ENCODE measurements at regions not wholly inside any gene's neighbourhood (a gene's known extent, or its start where the extent isn't known, plus 50 kb on each side); places are given as distances from the start of the nearest gene placed in this dataset.

GRCh38 chr1:209427277-209427676, 156.2 kb upstream of the CAMK1G start:
- no peak overlapping the region for H3K4me3 ChIP-seq
- no peak for TF ChIP-seq CTCF (IDR thresholded peaks at IDR 0.05)
- no peak for ATAC-seq
- DNase-seq = no peak
- peaks cover 0 to 16% of the 10 kb centered on the region in 2 donors for H3K27me3 ChIP-seq
- no peaks in the 10 kb centered on the region for H3K36me3 ChIP-seq
- H3K9me3 ChIP-seq = no peaks in the 10 kb centered on the region
- intact Hi-C loops (cut with DNase I) = no loop called here
- no peaks in the 10 kb centered on the region for H3K4me1 ChIP-seq
- no peak overlapping the region for H3K27ac ChIP-seq

GRCh38 chr1:209427811-209428210, 155.7 kb upstream of the CAMK1G start:
- DNase-seq = no peak
- H3K36me3 ChIP-seq = no peaks in the 10 kb centered on the region
- H3K27me3 ChIP-seq = peaks cover 0 to 16% of the 10 kb centered on the region in 2 donors
- H3K4me1 ChIP-seq = no peaks in the 10 kb centered on the region
- no peak overlapping the region for H3K4me3 ChIP-seq
- TF ChIP-seq CTCF (IDR thresholded peaks at IDR 0.05) = no peak
- H3K27ac ChIP-seq = no peak overlapping the region
- no peaks in the 10 kb centered on the region for H3K9me3 ChIP-seq
- no peak for ATAC-seq
- intact Hi-C loops (cut with DNase I) = no loop called here

- TF ChIP-seq CTCF (IDR thresholded peaks at IDR 0.05) = no peak
- H3K4me3 ChIP-seq = no peak overlapping the region
- DNase-seq (peak in 2 of 4 donors; percentile 18 to 62), ATAC-seq (peak; percentile 81)
- H3K27me3 ChIP-seq = peaks cover 0 to 16% of the 10 kb centered on the region in 2 donors
- intact Hi-C loops (cut with DNase I) = no loop called here
- H3K9me3 ChIP-seq = no peaks in the 10 kb centered on the region
- no peak overlapping the region for H3K27ac ChIP-seq
- H3K4me1 ChIP-seq = no peaks in the 10 kb centered on the region
- no peaks in the 10 kb centered on the region for H3K36me3 ChIP-seq
Measured at GRCh38 chr1:209428241-209428921, 155.1 kb upstream of the CAMK1G start.

GRCh38 chr1:209429611-209430010, 153.9 kb upstream of the CAMK1G start:
- Histone ChIP-seq H3K27ac (no peak overlapping the region), H3K4me1 (no peaks in the 10 kb centered on the region), H3K27me3 (peaks cover 0 to 16% of the 10 kb centered on the region in 2 donors), H3K36me3 (no peaks in the 10 kb centered on the region), H3K4me3 (no peak overlapping the region), H3K9me3 (no peaks in the 10 kb centered on the region)
- TF ChIP-seq CTCF (IDR thresholded peaks at IDR 0.05) = no peak
- DNase-seq (no peak), ATAC-seq (no peak)
- intact Hi-C loops (cut with DNase I) = no loop called here

GRCh38 chr1:209430107-209430506, 153.4 kb upstream of the CAMK1G start:
- H3K27ac ChIP-seq = no peak overlapping the region
- ATAC-seq = no peak
- no peak for TF ChIP-seq CTCF (IDR thresholded peaks at IDR 0.05)

More at GRCh38 chr1:209430107-209430506, 153.4 kb upstream of the CAMK1G start:
- no peaks in the 10 kb centered on the region for H3K4me1 ChIP-seq
- no peak for DNase-seq
- H3K9me3 ChIP-seq = no peaks in the 10 kb centered on the region
- H3K36me3 ChIP-seq = no peaks in the 10 kb centered on the region
- H3K27me3 ChIP-seq = peaks cover 0 to 16% of the 10 kb centered on the region in 2 donors
- no peak overlapping the region for H3K4me3 ChIP-seq
- intact Hi-C loops (cut with DNase I) = no loop called here

Data from left lung (tissue), 4 donors.